Activated T-helper 17 cell treated with anti-CD3 and anti-CD28 coated beads, Interleukin-2, amount 50 U/mL, for 72 hours (primary cell): ENCODE measurements at regions not wholly inside any gene's neighbourhood (a gene's known extent, or its start where the extent isn't known, plus 50 kb on each side); places are given as distances from the start of the nearest gene placed in this dataset.
"Not testable (repeated sequence)": the region's sequence is repeated elsewhere in the genome, so short reads cannot be mapped to it uniquely, and the experiment has no call there.

Experiments
- ATAC-seq: fragments of 150-1000 bp; cut with Tn5 transposase; replicated peaks from 2 replicates; pipeline ENCODE4 v1.10.0; 2021; ENCODE audit warnings: mild to moderate bottlenecking, moderate library complexity
- H3K27ac Mint-ChIP-seq: one replicate; pipeline ENCODE4 v1.8.0; 2022; ENCODE audit warnings: mixed read lengths
- H3K27me3 Mint-ChIP-seq: one replicate; pipeline ENCODE4 v1.8.0; 2022; ENCODE audit warnings: mixed read lengths
- H3K36me3 Mint-ChIP-seq: one replicate; pipeline ENCODE4 v1.8.0; 2022; ENCODE audit warnings: low read depth, mild to moderate bottlenecking, mixed read lengths
- H3K4me1 Mint-ChIP-seq: one replicate; pipeline ENCODE4 v1.8.0; 2022; ENCODE audit warnings: mixed read lengths
- H3K4me3 Mint-ChIP-seq: one replicate; pipeline ENCODE4 v1.8.0; 2022; ENCODE audit warnings: mild to moderate bottlenecking, mixed read lengths
- H3K9me3 Mint-ChIP-seq: one replicate; pipeline ENCODE4 v1.8.0; 2022; ENCODE audit warnings: mixed read lengths

DNA sequence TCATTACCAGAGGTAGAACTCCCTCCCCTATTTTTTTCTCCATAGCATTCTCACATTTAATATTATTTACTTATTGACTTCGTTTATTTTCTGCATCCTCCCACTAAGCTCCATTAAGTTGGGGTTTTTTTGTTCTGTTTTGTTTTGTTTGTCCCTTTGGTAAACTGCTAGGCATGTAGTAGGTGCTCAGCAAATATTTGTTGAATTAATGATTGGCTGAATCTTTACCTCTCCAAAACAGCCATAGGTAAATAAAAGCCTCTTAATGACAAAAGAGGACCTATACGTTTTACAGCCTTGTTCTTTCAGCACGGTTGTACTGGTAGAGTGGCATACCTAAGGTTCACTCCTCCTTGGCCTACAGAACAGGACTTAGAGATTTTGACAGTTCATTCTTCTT is 52.0 kb downstream of the PRORP start:
- Mint-ChIP-seq H3K4me3 (no peak overlapping the region), H3K4me1 (peaks cover 4% of the 10 kb centered on the region), H3K27ac (no peak overlapping the region), H3K36me3 (peaks cover 44% of the 10 kb centered on the region), H3K27me3 (no peaks in the 10 kb centered on the region), H3K9me3 (no peaks in the 10 kb centered on the region)
- ATAC-seq = no peak

DNA sequence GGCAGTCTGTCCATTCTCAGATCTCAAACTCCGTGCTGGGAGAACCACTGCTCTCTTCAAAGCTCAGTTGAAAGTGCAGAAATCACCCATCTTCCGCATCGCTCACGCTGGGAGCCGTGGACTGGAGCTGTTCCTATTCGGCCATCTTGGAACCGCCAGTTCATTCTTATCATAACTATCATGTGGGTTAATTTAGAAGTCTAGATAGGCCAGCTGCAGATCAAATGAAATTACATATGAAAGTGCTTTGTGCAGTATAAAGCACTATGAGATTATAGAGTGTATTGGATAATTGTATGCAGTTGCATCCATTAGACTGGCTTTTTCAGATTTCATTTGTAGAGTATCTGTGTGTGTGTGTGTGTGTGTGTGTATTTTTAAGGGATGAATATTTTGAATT is 57.8 kb downstream of the PRORP start:
- Mint-ChIP-seq H3K27ac (no peak overlapping the region), H3K36me3 (peaks cover 23% of the 10 kb centered on the region), H3K27me3 (no peaks in the 10 kb centered on the region), H3K9me3 (no peaks in the 10 kb centered on the region), H3K4me3 (no peak overlapping the region), H3K4me1 (peaks cover 4% of the 10 kb centered on the region)
- ATAC-seq = no peak

DNA sequence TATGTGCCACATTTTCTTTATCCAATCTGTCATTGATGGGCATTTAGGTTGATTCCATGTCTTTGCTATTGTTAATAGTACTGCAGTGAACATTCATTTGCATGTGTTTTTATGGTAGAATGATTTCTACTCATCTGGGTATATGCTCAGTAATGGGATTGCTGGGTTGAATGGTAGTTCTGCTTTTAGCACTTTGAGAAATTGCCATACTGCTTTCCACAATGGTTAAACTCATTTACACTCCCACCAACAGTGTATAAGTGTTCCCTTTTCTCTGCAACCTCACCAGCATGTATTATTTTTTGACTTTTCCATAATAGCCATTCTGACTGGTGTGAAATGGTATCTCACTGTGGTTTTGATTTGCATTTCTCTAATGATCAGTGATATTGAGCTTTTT is 62.5 kb downstream of the PRORP start:
- H3K4me1 Mint-ChIP-seq, H3K4me3 Mint-ChIP-seq, ATAC-seq, H3K27ac Mint-ChIP-seq, H3K9me3 Mint-ChIP-seq, H3K27me3 Mint-ChIP-seq: not testable (repeated sequence)
- H3K36me3 Mint-ChIP-seq = peaks cover 45% of the 10 kb centered on the region

DNA sequence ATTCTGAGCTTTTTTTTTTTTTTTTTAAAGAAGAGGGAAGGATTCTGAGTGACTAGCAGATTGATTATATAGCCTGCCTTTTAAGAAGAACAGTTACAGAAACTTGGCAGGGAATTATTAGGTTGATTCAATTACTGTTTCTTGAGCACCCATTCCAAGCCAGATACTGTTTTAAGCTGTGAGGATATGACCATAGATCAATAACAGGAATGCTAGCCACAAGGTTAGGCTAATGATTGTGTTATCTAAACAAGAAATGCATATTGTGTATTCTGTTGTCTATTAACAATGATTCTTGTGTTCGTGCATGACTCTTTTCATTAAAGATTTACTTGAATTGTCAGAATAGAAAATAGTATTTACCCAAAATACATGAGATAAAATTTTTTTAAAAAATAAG is 67.1 kb downstream of the PRORP start:
- Mint-ChIP-seq H3K4me1 (peaks cover 8% of the 10 kb centered on the region), H3K27ac (no peak overlapping the region), H3K4me3 (no peak overlapping the region), H3K36me3 (peaks cover 64% of the 10 kb centered on the region), H3K27me3 (no peaks in the 10 kb centered on the region), H3K9me3 (no peaks in the 10 kb centered on the region)
- ATAC-seq = no peak

DNA sequence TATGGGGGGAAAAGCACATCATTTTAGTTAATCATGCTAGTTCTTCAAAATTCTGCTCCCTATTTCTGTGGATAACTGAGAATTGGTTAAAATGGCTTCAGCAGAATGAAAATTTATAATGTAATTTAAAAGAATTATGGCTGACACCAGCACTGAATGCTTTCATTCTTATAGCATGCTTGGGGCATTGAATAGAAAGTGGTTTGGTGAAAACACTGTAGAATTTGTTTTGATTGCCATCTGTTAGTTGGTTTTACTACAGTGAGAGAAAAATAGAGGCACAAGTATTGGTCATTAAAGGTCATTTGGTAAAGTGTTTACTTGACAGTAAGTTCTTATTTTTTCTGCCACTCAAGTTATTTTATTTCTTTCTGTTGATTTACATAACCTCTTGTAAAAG is 70.8 kb downstream of the PRORP start:
- Mint-ChIP-seq H3K27me3 (no peaks in the 10 kb centered on the region), H3K36me3 (peaks cover 35% of the 10 kb centered on the region), H3K27ac (no peak overlapping the region), H3K4me3 (no peak overlapping the region), H3K9me3 (no peaks in the 10 kb centered on the region), H3K4me1 (peaks cover 25% of the 10 kb centered on the region)
- ATAC-seq = no peak

DNA sequence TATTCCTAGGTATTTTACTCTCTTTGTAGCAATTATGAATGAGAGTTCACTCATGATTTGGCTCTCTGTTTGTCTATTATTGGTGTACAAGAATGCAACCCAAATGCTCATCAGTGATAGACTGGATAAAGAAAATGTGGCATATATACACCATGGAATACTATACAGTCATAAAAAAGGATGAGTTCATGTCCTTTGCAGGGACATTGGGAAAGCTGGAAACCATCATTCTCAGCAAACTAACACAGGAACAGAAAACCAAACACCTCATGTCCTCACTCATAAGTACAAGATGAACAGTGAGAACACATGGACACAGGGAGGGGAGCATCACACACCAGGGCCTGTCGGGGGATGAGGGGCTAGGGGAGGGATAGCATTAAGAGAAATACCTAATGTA is 71.8 kb downstream of the PRORP start:
- not testable (repeated sequence) for ATAC-seq, H3K27me3 Mint-ChIP-seq, H3K9me3 Mint-ChIP-seq, H3K4me3 Mint-ChIP-seq
- peaks cover 25% of the 10 kb centered on the region for H3K4me1 Mint-ChIP-seq
- H3K36me3 Mint-ChIP-seq = peaks cover 35% of the 10 kb centered on the region
- H3K27ac Mint-ChIP-seq = peak overlapping the region; percentile 17

DNA sequence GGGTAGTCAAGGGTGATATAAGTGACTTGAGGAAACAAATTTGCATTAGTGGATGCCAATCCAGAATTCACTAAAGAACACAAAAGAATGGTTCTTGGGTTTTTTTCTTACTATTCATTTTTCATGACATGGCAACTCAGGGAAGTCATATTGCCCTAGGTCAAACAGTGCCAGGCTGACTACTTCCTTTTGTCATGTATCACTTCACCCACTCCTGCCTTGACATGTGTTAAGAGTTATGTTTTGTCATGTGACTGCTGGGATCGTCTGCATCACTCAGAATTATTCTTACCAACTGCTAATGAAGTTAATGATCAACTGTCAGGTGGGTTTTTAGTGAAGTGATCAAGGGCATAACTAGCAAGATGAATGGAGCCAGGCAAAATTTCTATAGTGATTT is 74.2 kb downstream of the PRORP start:
- Mint-ChIP-seq H3K4me3 (peak overlapping the region; percentile 44), H3K4me1 (peaks cover 30% of the 10 kb centered on the region), H3K36me3 (peaks cover 35% of the 10 kb centered on the region), H3K9me3 (no peaks in the 10 kb centered on the region), H3K27me3 (no peaks in the 10 kb centered on the region), H3K27ac (peak overlapping the region; percentile 63)
- ATAC-seq = peak; percentile 71

DNA sequence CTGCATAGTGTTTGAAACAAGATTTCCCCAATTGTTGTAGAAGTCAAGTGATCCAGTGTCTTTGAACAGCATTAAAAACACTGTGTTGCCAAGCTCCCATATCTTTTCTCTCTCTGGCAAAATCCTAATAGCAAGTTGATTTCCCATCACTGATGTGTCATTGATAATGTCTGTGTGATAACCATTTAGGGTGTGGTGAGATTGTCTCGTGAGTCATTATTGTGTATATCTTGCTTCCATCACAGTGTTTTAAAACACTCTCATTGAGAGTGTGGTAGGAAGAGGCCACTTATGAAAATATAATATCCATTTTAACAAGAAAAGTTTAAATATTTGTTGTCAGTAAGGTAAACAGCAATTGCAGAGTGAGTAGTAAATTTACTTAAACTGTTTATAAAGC is 74.7 kb downstream of the PRORP start:
- Mint-ChIP-seq H3K27me3 (no peaks in the 10 kb centered on the region), H3K4me1 (peaks cover 26% of the 10 kb centered on the region)

DNA sequence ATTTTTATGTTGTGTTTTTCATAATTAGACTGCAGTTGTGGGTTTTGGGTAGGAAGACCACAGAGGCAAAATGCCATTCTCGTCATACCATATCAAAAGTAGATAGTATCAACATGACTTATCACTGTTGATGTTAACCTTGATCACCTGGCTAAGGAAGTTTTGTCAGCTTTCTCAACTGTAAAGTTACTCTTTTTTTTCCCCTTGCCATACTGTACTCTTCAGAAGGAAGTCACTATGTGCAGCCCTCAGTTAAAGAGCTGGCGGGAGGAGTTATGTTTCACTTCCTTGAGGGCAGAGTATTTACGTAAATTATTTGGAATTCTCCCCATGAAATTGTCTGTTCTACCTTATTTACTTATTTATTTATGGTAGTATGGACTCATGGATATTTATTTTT is 78.7 kb downstream of the PRORP start:
- peak overlapping the region; percentile 83 for H3K27ac Mint-ChIP-seq
- H3K9me3 Mint-ChIP-seq = no peaks in the 10 kb centered on the region
- peaks cover 33% of the 10 kb centered on the region for H3K4me1 Mint-ChIP-seq
- peak overlapping the region; percentile 70 for H3K4me3 Mint-ChIP-seq
- no peaks in the 10 kb centered on the region for H3K27me3 Mint-ChIP-seq
- peaks cover 7% of the 10 kb centered on the region for H3K36me3 Mint-ChIP-seq
- peak; percentile 61 for ATAC-seq

More for the DNA sequence above, 74.7 kb downstream of the PRORP start:
- Mint-ChIP-seq H3K27ac (peak overlapping the region; percentile 63), H3K36me3 (peaks cover 31% of the 10 kb centered on the region), H3K9me3 (no peaks in the 10 kb centered on the region), H3K4me3 (peak overlapping the region; percentile 44)
- ATAC-seq = peak; percentile 81

DNA sequence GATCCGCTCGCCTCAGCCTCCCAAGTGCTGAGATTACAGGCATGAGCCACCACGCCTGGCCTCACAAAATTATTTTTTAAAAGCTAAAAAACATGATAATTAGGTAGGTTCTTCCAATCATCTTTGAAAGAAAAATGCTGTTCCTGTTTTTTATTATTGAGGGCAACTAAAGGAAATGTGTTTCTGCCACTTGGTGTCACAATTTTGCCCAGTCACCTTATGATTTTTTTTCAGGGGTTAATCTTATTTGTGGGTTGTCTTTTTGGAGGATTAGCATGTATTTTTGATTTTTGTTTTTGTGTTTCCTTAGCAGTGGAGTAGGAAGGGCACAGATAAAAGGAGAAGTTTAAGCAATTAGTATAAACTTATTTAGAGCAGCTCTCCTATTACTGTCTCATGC is 79.8 kb downstream of the PRORP start:
- Mint-ChIP-seq H3K4me3 (peak overlapping the region; percentile 61), H3K4me1 (peaks cover 22% of the 10 kb centered on the region), H3K36me3 (peaks cover 7% of the 10 kb centered on the region), H3K27me3 (no peaks in the 10 kb centered on the region), H3K27ac (peak overlapping the region; percentile 80), H3K9me3 (no peaks in the 10 kb centered on the region)
- no peak for ATAC-seq

DNA sequence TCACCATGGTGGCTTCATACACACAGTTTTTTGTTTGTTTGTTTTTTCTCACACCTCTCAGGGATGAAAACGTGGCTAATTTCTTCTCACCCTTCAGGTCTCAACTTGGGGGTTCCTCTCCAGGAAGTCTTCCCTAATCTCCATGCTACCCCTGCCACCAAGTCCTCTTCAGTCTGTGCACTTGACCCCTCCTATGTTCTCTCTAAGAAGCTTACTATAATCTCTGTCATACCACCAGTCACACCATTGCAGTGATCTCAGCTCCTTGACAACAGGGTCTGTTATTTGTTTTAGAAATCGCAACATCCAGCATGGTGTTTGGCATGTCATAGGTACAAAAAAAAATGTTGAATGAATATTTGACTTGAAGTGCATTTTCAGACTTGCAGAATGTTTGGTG is 83.4 kb downstream of the PRORP start:
- Mint-ChIP-seq H3K4me3 (no peak overlapping the region), H3K27ac (peak overlapping the region; percentile 87), H3K9me3 (no peaks in the 10 kb centered on the region), H3K36me3 (peaks cover 6% of the 10 kb centered on the region), H3K4me1 (peaks cover 21% of the 10 kb centered on the region), H3K27me3 (no peaks in the 10 kb centered on the region)
- ATAC-seq = no peak

DNA sequence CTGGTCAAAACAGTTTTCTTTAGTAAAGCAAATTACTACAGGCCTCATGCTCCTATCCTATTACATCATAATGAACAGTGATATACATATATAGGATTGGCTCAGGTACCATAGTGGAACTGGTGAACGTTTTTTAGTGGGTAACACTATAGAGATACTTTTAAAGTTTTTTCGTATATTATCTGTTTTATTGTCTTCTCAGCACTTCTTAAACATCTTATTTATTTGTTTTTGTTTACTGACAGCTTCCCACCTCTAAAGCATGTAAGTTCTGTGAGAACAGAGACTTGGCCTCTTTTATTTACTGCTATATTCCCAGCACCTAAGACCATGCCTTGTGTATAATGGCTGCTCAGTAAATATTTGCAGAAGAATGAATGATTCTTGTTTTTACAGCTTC is 81.1 kb upstream of the PSMA6 start:
- Mint-ChIP-seq H3K4me1 (peaks cover 20% of the 10 kb centered on the region), H3K36me3 (no peaks in the 10 kb centered on the region), H3K27me3 (no peaks in the 10 kb centered on the region), H3K4me3 (no peak overlapping the region), H3K27ac (no peak overlapping the region), H3K9me3 (no peaks in the 10 kb centered on the region)
- ATAC-seq = no peak

DNA sequence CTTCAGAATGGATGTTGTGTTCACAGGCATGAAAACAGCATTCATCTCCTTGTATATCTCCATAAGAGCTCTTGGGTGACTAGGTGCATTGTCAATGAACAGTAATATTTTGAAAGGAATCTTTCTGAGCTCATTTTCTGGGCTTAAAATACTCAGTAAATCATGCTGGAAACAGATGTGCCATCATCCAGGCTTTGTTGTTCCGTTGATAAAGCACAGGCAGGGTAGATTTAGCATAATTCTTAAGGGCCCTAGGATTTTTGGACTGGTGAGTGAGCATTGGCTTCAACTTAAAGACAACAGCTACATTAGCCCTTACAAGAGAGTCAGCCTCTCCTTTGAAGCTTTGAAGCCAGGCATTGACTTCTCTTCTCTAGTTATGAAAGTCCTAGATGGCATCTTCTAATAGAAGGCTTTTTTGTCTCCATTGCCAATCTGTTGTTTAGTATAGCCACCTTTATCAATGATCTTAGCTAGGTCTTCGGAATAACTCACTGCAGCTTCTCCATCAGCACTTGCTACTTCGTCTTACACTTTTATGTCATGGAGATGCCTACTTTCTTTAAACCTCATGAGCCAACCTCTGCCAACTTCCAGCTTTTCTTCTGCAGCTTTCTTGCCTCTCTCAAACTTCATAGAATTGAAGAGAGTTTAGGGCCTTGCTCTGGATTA is 79.6 kb upstream of the PSMA6 start:
- ATAC-seq = no peak
- Mint-ChIP-seq H3K4me3 (no peak overlapping the region), H3K4me1 (peaks cover 20% of the 10 kb centered on the region), H3K27me3 (no peaks in the 10 kb centered on the region), H3K27ac (no peak overlapping the region), H3K36me3 (peaks cover 5% of the 10 kb centered on the region), H3K9me3 (no peaks in the 10 kb centered on the region)

DNA sequence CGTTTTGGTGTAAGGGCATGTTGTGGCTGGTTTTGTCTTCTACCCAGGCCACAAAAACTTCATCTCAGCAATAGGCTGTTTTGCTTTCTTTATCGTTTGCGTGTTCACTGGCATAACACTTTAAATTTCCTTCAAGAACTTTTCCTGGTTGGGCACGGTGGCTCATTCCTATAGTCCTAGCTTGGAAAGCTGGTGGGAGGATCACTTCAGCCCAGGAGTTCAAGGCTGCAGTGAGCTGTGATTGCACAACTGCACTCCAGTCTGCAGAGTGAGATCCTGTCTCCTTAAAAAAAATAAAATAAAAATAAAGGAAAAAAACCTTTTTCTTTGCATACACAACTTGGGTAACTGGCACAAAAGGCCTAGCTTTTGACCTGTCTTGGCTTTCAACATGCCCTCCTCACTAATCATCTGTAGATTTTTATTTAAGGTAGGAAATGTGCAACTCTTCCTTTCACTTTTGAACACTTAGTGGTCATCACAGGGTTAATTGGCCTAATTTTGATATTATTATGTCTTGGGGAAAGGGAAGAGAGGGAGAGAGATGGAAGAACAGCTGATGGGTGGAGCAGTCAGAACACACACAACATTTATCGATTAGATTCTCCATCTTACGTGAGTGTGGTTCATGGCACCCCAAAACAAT is 78.9 kb upstream of the PSMA6 start:
- Mint-ChIP-seq H3K4me1 (peaks cover 20% of the 10 kb centered on the region), H3K4me3 (no peak overlapping the region), H3K36me3 (peaks cover 5% of the 10 kb centered on the region), H3K27ac (peak overlapping the region; percentile 32), H3K9me3 (no peaks in the 10 kb centered on the region), H3K27me3 (no peaks in the 10 kb centered on the region)
- no peak for ATAC-seq

DNA sequence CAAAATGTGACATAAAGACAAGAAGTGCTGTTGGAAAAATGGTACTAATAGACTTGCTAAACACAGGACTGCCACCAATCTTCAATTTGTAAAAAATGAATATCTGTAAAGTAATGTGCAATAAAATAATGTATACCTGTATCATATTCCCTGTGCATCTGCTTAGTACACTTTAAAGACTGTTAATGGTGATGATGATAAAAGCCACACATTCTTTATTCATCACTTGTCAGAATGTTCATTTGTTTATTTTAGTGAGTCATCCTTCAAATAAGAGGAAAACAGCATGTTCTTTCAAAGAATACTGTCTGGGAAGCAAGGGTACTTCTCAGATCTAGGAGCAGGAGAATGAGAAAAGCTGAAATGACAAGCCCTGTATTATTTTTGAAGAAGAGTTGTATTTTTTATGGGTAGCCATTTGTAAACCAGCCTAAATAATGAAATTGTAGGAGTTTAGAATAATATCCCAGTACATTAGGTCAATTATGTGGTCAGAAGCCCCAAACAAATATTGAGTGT is 78.3 kb upstream of the PSMA6 start:
- ATAC-seq = no peak
- H3K4me1 Mint-ChIP-seq = peaks cover 20% of the 10 kb centered on the region
- peaks cover 5% of the 10 kb centered on the region for H3K36me3 Mint-ChIP-seq
- peak overlapping the region; percentile 32 for H3K27ac Mint-ChIP-seq
- no peaks in the 10 kb centered on the region for H3K9me3 Mint-ChIP-seq
- no peaks in the 10 kb centered on the region for H3K27me3 Mint-ChIP-seq
- H3K4me3 Mint-ChIP-seq = peak overlapping the region; percentile 16
